Activated CD4-positive, alpha-beta memory T cell treated with anti-CD3 and anti-CD28 coated beads for 36 hours (primary cell): ENCODE measurements at regions not wholly inside any gene's neighbourhood (a gene's known extent, or its start where the extent isn't known, plus 50 kb on each side); places are given as distances from the start of the nearest gene placed in this dataset.

Experiments used
- CTCF ChIA-PET: fragments of 350-600 bp; sonication (Branson Sonifier 250); formaldehyde crosslinking; loops from one replicate; lab custom pipeline; 2021; ENCODE audit warnings: antibody characterized with exemption, inconsistent platforms; lab: Charles Lee
- POLR2A ChIA-PET: fragments of 350-600 bp; sonication (Branson Sonifier 250); formaldehyde crosslinking; loops from one replicate; lab custom pipeline; 2021; ENCODE audit warnings: antibody characterized with exemption; lab: Charles Lee
- DNase-seq: peaks from one replicate; pipeline ENCODE4 v3.0.0-alpha.2; 2020
- H3K27ac Mint-ChIP-seq: one replicate; pipeline ENCODE4 v1.8.0; 2021; ENCODE audit warnings: mixed read lengths
- H3K27me3 Mint-ChIP-seq: one replicate; pipeline ENCODE4 v1.8.0; 2021; ENCODE audit warnings: mixed read lengths
- H3K36me3 Mint-ChIP-seq: one replicate; pipeline ENCODE4 v1.8.0; 2021; ENCODE audit warnings: mixed read lengths
- H3K4me1 Mint-ChIP-seq: one replicate; pipeline ENCODE4 v1.8.0; 2021; ENCODE audit warnings: low read depth, mixed read lengths
- H3K4me3 Mint-ChIP-seq: one replicate; pipeline ENCODE4 v1.8.0; 2021; ENCODE audit warnings: mild to moderate bottlenecking, mixed read lengths
- H3K9me3 Mint-ChIP-seq: one replicate; pipeline ENCODE4 v1.8.0; 2021; ENCODE audit warnings: mixed read lengths
- intact Hi-C: fragments of 100-400 bp; cut with micrococcal nuclease; formaldehyde crosslinking; loops from one replicate; pipeline ENCODE4 v1.15.1; 2023

- CTCF ChIA-PET = no interaction called here
- Mint-ChIP-seq H3K27ac (no peak overlapping the region), H3K36me3 (no peaks in the 10 kb centered on the region), H3K27me3 (no peaks in the 10 kb centered on the region), H3K4me3 (no peak overlapping the region), H3K9me3 (no peaks in the 10 kb centered on the region), H3K4me1 (no peaks in the 10 kb centered on the region)
- intact Hi-C loops = no loop called here
- no peak for DNase-seq
- POLR2A ChIA-PET = no interaction called here
Measured at GRCh38 chr2:67462738-67463496, 65.8 kb downstream of the ETAA1 start.

GRCh38 chr2:67463810-67464209 lies 66.7 kb downstream of the ETAA1 start:
- Mint-ChIP-seq H3K36me3 (no peaks in the 10 kb centered on the region), H3K9me3 (no peaks in the 10 kb centered on the region), H3K4me3 (no peak overlapping the region), H3K27ac (no peak overlapping the region), H3K27me3 (no peaks in the 10 kb centered on the region), H3K4me1 (no peaks in the 10 kb centered on the region)
- ChIA-PET POLR2A (no interaction called here), CTCF (no interaction called here)
- no peak for DNase-seq
- intact Hi-C loops = no loop called here

- Mint-ChIP-seq H3K36me3 (no peaks in the 10 kb centered on the region), H3K27ac (no peak overlapping the region), H3K4me3 (no peak overlapping the region), H3K27me3 (no peaks in the 10 kb centered on the region), H3K4me1 (no peaks in the 10 kb centered on the region), H3K9me3 (no peaks in the 10 kb centered on the region)
- no peak for DNase-seq
- CTCF ChIA-PET = interaction anchor here (0.8 kb wide), 1 partner anchor 13 kb away, joined by 3 read pairs; no protein-coding TSS in a partner anchor
- POLR2A ChIA-PET = no interaction called here
- intact Hi-C loops = no loop called here
Measured at GRCh38 chr2:67465623-67466022, 68.5 kb downstream of the ETAA1 start.

- no peaks in the 10 kb centered on the region for H3K27me3 Mint-ChIP-seq
- H3K4me1 Mint-ChIP-seq = no peaks in the 10 kb centered on the region
- H3K36me3 Mint-ChIP-seq = no peaks in the 10 kb centered on the region
- no peaks in the 10 kb centered on the region for H3K9me3 Mint-ChIP-seq
- no peak for DNase-seq
- intact Hi-C loops = no loop called here
- ChIA-PET CTCF (no interaction called here), POLR2A (no interaction called here)
- no peak overlapping the region for H3K4me3 Mint-ChIP-seq
- H3K27ac Mint-ChIP-seq = no peak overlapping the region
Measured at GRCh38 chr2:67466734-67467133, 69.6 kb downstream of the ETAA1 start.

GRCh38 chr2:67471681-67472080 lies 74.5 kb downstream of the ETAA1 start:
- CTCF ChIA-PET = no interaction called here
- intact Hi-C loops = no loop called here
- no peaks in the 10 kb centered on the region for H3K9me3 Mint-ChIP-seq
- POLR2A ChIA-PET = no interaction called here
- H3K4me1 Mint-ChIP-seq = no peaks in the 10 kb centered on the region
- no peak overlapping the region for H3K4me3 Mint-ChIP-seq
- H3K27me3 Mint-ChIP-seq = peaks cover 9% of the 10 kb centered on the region
- H3K27ac Mint-ChIP-seq = no peak overlapping the region
- H3K36me3 Mint-ChIP-seq = no peaks in the 10 kb centered on the region
- DNase-seq = no peak

DNA sequence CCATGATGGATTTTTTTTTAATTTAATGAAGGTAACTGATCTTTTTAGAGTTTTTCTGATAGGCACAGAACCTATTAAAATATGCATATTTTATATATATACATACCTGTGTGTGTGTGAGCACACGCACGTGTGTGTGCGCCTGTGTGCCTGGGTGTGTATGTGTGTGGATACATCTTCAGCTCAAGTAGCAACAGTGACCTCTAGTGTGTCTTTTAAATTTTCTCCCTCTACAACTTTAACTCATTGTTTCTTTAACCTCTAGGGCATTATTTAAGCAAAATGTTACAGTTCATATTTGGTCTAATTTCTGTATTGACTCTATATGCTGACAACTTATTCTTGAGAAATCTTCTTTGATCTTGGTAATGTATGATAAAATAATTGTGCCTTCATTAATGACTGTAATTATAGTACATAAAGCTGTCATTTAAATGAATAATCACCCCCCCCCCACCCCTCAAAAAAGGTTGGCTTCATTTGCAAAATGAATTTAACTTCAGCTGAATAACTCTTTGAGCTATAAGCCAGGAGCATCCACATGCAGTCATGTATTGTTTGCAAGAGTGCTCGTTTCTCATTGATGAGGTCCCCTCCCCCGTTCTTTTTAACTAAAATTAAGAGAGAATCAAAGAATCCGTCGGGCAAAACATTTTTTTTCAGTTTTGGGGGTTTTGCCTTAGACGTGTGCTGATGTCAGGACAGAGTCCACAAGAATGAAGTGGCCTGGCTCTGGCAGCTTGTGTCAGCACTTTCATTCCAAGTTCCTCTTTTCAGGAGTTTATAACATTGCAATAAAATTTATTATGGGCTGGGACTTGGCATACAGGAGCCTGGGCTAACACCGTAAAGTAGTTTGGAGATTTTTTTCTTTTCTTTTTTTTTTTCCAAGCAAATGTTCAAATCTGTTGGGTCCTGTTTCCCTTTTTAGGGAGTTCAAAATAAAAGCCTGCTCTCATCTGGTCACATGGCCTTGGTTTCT lies 80.0 kb downstream of the ETAA1 start:
- Mint-ChIP-seq H3K27me3 (peaks cover 23% of the 10 kb centered on the region), H3K27ac (no peak overlapping the region), H3K9me3 (no peaks in the 10 kb centered on the region), H3K4me3 (no peak overlapping the region), H3K4me1 (no peaks in the 10 kb centered on the region), H3K36me3 (no peaks in the 10 kb centered on the region)
- CTCF ChIA-PET = interaction anchor here (0.7 kb wide), 1 partner anchor 742 kb away, joined by 4 read pairs; no protein-coding TSS in a partner anchor
- no peak for DNase-seq
- intact Hi-C loops = loop anchor here (2.0 to 5.0 kb wide), 2 partner anchors 366 to 1050 kb away; no protein-coding TSS in a partner anchor
- POLR2A ChIA-PET = no interaction called here

DNA sequence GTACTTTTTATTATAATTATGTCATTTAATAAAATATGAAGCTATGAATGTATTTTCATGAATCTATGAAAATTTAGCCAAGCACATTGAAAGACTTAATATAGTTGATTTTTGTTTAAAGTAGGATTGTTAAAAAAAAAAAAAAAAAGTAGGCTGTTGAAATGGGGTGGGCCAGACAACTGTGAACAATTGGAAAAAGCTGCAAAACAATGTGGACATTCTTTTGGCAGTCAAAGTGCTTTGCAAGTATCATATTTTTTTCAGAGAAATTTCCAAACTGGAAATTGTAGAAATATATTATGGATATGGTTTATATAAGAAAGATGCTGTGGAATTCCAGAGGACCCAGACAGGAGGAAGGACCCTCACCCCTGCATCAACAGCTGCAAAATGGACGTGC lies 82.1 kb downstream of the ETAA1 start:
- intact Hi-C loops = loop anchor here (5.0 kb wide), 1 partner anchor 1052 kb away; no protein-coding TSS in a partner anchor
- H3K4me1 Mint-ChIP-seq = no peaks in the 10 kb centered on the region
- H3K27ac Mint-ChIP-seq = no peak overlapping the region
- H3K36me3 Mint-ChIP-seq = no peaks in the 10 kb centered on the region
- no peak overlapping the region for H3K4me3 Mint-ChIP-seq
- DNase-seq = no peak
- ChIA-PET CTCF (no interaction called here), POLR2A (no interaction called here)
- H3K9me3 Mint-ChIP-seq = no peaks in the 10 kb centered on the region
- peaks cover 21% of the 10 kb centered on the region for H3K27me3 Mint-ChIP-seq

- CTCF ChIA-PET = no interaction called here
- H3K27me3 Mint-ChIP-seq = no peaks in the 10 kb centered on the region
Measured at GRCh38 chr2:67485431-67485830, 88.3 kb downstream of the ETAA1 start.

DNA sequence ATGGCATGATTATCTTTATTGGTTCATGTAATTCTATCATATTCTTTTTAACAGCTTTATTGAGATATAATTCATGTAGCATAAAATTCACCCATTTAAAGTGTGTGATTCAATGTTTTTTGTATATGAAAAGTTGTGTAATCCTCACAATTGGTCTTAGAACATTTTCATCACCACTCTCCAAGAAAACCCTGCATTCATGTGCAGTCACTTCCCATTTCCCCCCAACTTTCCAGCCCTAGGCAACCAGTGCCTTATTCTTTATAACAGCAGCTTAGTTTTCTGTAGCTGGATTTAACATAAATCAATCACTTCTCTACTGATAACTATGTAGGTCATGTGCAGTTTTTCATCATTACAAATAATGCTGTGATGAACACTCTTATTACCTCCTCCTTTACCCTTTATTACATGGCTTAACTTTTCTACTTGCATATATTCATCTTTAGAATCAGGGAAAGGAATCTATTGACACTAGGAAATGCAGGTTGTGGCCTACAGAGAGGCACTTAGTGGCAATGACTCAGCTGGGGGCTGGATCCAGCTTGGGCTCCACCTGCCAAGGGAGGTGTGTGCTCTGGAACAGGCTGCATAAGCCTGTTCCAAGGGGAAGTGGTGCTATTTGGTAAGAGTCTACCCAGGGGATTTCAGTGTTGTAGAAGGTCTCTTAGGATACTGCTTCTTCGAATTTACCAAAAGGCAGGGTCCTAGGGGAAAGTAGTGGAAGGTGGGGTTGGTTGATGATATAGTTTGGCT lies 89.1 kb downstream of the ETAA1 start:
- H3K4me1 Mint-ChIP-seq = no peaks in the 10 kb centered on the region
- POLR2A ChIA-PET = no interaction called here
- no peak overlapping the region for H3K4me3 Mint-ChIP-seq
- H3K9me3 Mint-ChIP-seq = peaks cover 3% of the 10 kb centered on the region
- H3K36me3 Mint-ChIP-seq = no peaks in the 10 kb centered on the region
- CTCF ChIA-PET = no interaction called here
- no peak overlapping the region for H3K27ac Mint-ChIP-seq
- intact Hi-C loops = no loop called here
- no peaks in the 10 kb centered on the region for H3K27me3 Mint-ChIP-seq
- DNase-seq = no peak

More at GRCh38 chr2:67485431-67485830, 88.3 kb downstream of the ETAA1 start:
- POLR2A ChIA-PET = no interaction called here
- no peaks in the 10 kb centered on the region for H3K36me3 Mint-ChIP-seq
- intact Hi-C loops = no loop called here
- DNase-seq = no peak
- no peaks in the 10 kb centered on the region for H3K4me1 Mint-ChIP-seq
- H3K4me3 Mint-ChIP-seq = no peak overlapping the region
- H3K9me3 Mint-ChIP-seq = peaks cover 3% of the 10 kb centered on the region
- H3K27ac Mint-ChIP-seq = no peak overlapping the region

DNA sequence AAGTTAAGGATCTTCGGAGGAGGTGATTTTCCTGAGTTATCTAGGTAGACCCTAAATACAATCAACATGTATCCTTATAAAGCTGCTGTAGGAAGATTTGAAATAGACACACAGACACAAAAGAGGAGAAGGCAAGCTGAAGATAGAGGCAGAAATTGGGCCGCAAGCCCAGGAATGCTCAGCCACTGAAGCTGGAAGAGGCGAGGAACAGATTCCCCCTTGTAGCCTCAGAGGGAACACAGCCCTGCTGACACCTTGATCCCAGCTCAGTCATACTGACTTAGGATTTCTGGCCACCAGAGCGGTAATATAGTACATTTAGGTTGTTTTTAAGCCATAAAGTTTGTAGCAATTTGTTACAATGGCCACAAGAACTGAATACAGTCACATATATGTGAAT lies 90.9 kb downstream of the ETAA1 start:
- CTCF ChIA-PET = no interaction called here
- no peak for DNase-seq
- Mint-ChIP-seq H3K4me1 (no peaks in the 10 kb centered on the region), H3K27ac (no peak overlapping the region), H3K9me3 (peaks cover 3% of the 10 kb centered on the region), H3K27me3 (no peaks in the 10 kb centered on the region), H3K4me3 (no peak overlapping the region), H3K36me3 (no peaks in the 10 kb centered on the region)
- intact Hi-C loops = no loop called here
- POLR2A ChIA-PET = no interaction called here

DNA sequence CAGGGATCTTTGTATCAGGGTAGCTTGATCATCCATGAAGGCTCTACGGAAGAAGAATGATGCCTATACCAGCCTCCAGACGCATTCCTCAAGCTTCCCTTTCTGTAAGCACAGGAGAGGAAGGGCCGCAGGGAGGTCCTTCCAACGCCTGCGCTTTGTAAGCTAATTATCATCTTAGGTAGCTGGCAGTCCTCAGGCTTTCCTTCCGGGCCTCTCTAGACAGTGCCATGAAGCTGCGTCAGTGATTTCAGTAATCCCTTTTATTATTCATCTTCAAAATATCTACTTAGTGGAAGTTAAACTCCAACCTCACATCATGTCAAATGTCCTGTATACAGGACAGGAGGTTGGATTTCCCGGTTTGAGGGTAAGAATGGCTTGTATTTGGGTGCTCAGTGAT lies 92.3 kb downstream of the ETAA1 start:
- no peaks in the 10 kb centered on the region for H3K4me1 Mint-ChIP-seq
- no peak overlapping the region for H3K27ac Mint-ChIP-seq
- intact Hi-C loops = no loop called here
- no peak for DNase-seq
- H3K27me3 Mint-ChIP-seq = no peaks in the 10 kb centered on the region
- no peaks in the 10 kb centered on the region for H3K36me3 Mint-ChIP-seq
- H3K4me3 Mint-ChIP-seq = no peak overlapping the region
- POLR2A ChIA-PET = no interaction called here
- CTCF ChIA-PET = no interaction called here
- peaks cover 3% of the 10 kb centered on the region for H3K9me3 Mint-ChIP-seq

DNA sequence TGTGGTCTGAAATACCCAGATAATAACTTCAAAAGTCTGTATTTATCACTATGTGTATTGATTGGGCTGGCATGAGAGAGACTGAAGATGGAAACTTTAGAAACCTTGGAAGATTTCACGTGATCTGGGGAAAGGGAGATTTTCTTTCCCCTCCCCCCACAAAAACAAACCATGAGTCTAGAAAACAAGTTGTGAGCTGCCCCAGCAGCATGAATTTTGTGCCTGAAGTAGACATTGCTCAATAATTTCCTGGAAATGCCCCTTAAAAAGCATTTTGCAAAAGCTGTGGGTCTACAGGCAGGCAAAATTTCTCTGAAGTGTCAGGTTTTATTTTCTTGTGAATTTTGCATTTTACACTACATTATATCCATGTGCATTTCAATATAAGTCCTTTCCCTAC lies 101.8 kb downstream of the ETAA1 start:
- Mint-ChIP-seq H3K4me3 (no peak overlapping the region), H3K36me3 (no peaks in the 10 kb centered on the region), H3K9me3 (no peaks in the 10 kb centered on the region), H3K27ac (no peak overlapping the region), H3K27me3 (no peaks in the 10 kb centered on the region), H3K4me1 (no peaks in the 10 kb centered on the region)
- DNase-seq = no peak
- CTCF ChIA-PET = no interaction called here
- POLR2A ChIA-PET = no interaction called here
- intact Hi-C loops = no loop called here
